PC-3 (cell line): ENCODE measurements at regions not wholly inside any gene's neighbourhood (a gene's known extent, or its start where the extent isn't known, plus 50 kb on each side); places are given as distances from the start of the nearest gene placed in this dataset.

Experiments
- EZH2 ChIP-seq: fragments of 300-600 bp; sonication (generic); IDR thresholded peaks from one replicate; pipeline ENCODE4 v1.6.1; 2017; ENCODE audit warnings: antibody characterized with exemption, mild to moderate bottlenecking, low read length; ENCODE audit not compliant: unreplicated experiment
- EZH2phosphoT487 ChIP-seq: fragments of 300-600 bp; sonication (generic); IDR thresholded peaks from 2 replicates; pipeline ENCODE4 v1.6.1; 2018; ENCODE audit warnings: mild to moderate bottlenecking, antibody characterized with exemption, low read length, borderline replicate concordance
- TF ChIP-seq, protein P1 (sequence below): fragments of 300-600 bp; sonication (generic); conservative IDR thresholded peaks from 2 replicates; pipeline ENCODE4 v1.5.1; 2017; ENCODE audit warnings: antibody characterized with exemption, low read depth, mild to moderate bottlenecking, low read length

DNA sequence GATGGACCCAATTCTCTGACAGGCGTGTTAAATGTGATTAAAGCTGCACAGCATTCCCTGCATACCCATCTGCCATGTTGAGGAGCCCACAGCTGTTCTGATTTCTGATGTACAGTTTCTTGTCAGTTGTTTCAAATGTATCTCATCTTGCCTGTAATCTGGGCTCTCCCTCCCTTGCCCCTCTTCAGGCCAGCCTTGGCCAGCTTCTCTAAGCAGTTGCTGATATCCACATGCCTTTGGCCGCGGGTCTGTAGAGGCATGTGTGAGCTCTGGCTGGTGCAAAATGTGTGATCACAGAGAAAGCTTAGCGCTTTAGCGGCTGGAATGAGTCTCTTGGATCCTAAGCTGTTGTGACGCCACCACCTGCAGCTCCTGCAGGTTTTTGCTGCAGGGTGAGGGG, 332.0 kb downstream of the MLLT3 start:
- TF ChIP-seq EZH2, result no peak
- TF ChIP-seq, protein P1, sequence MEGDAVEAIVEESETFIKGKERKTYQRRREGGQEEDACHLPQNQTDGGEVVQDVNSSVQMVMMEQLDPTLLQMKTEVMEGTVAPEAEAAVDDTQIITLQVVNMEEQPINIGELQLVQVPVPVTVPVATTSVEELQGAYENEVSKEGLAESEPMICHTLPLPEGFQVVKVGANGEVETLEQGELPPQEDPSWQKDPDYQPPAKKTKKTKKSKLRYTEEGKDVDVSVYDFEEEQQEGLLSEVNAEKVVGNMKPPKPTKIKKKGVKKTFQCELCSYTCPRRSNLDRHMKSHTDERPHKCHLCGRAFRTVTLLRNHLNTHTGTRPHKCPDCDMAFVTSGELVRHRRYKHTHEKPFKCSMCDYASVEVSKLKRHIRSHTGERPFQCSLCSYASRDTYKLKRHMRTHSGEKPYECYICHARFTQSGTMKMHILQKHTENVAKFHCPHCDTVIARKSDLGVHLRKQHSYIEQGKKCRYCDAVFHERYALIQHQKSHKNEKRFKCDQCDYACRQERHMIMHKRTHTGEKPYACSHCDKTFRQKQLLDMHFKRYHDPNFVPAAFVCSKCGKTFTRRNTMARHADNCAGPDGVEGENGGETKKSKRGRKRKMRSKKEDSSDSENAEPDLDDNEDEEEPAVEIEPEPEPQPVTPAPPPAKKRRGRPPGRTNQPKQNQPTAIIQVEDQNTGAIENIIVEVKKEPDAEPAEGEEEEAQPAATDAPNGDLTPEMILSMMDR, result no peak
- no peak for TF ChIP-seq EZH2phosphoT487
